HepG2 (cell line): ENCODE measurements at regions not wholly inside any gene's neighbourhood (a gene's known extent, or its start where the extent isn't known, plus 50 kb on each side); places are given as distances from the start of the nearest gene placed in this dataset.

ENCODE experiments used
- ARID4A ChIP-seq: sonication (generic); formaldehyde crosslinking; IDR thresholded peaks from 2 replicates; pipeline ENCODE4 v1.5.0; 2020; ENCODE audit warnings: mild to moderate bottlenecking, missing genetic modification reagents, borderline replicate concordance
- ATF2 ChIP-seq: sonication (generic); formaldehyde crosslinking; IDR thresholded peaks from 2 replicates; pipeline ENCODE4 v1.4.0; 2020; ENCODE audit warnings: missing genetic modification reagents
- BORCS8-MEF2B ChIP-seq: sonication (generic); formaldehyde crosslinking; IDR thresholded peaks from 2 replicates; pipeline ENCODE4 v1.8.0; 2022; ENCODE audit warnings: mild to moderate bottlenecking, missing genetic modification reagents
- CHD4 ChIP-seq: fragments of 200-600 bp; sonication (generic); IDR thresholded peaks from 2 replicates; pipeline ENCODE4 v1.7.0; 2017; ENCODE audit warnings: mild to moderate bottlenecking, low read length, borderline replicate concordance
- DPF2 ChIP-seq: sonication (generic); formaldehyde crosslinking; IDR thresholded peaks from 2 replicates; pipeline ENCODE4 v1.4.0; 2020; ENCODE audit warnings: mild to moderate bottlenecking, low read depth, missing genetic modification reagents, borderline replicate concordance
- FOXA1 ChIP-seq, 2 experiments: fragments of 450-650 bp in 1 of 2; sonication (generic) in 1 of 2; formaldehyde crosslinking in 1 of 2; IDR thresholded peaks; 2 replicates each; pipeline versions ENCODE4 v1.4.0 to v1.6.1; 2016 to 2020; ENCODE audit warnings: missing genetic modification reagents in 1 of 2
- GTF3A ChIP-seq: sonication (generic); formaldehyde crosslinking; conservative IDR thresholded peaks from 2 replicates; pipeline ENCODE4 v1.4.0; 2020; ENCODE audit warnings: mild to moderate bottlenecking, missing genetic modification reagents
- HNF4G ChIP-seq, 2 experiments: sonication (generic) in 1 of 2; formaldehyde crosslinking in 1 of 2; IDR thresholded peaks; 2 replicates each; pipeline versions ENCODE4 v1.4.0 to v1.6.1; 2011 to 2020; ENCODE audit warnings: borderline replicate concordance in 2 of 2, low read depth in 2 of 2, mild to moderate bottlenecking in 2 of 2, low read length in 1 of 2, missing genetic modification reagents in 1 of 2, moderate library complexity in 1 of 2
- NR1H2 ChIP-seq: sonication (generic); formaldehyde crosslinking; IDR thresholded peaks from 2 replicates; pipeline ENCODE4 v1.8.1; 2022; ENCODE audit warnings: low read depth, missing genetic modification reagents, borderline replicate concordance
- SKI ChIP-seq: fragments of 450-650 bp; IDR thresholded peaks from one replicate; pipeline ENCODE4 v1.6.1; 2018; ENCODE audit warnings: mild to moderate bottlenecking; ENCODE audit not compliant: partially characterized antibody
- SOX5 ChIP-seq: IDR thresholded peaks from 2 replicates; pipeline ENCODE4 v1.6.1; 2016; ENCODE audit warnings: borderline replicate concordance
- TBX2 ChIP-seq: sonication (generic); formaldehyde crosslinking; IDR thresholded peaks from 2 replicates; pipeline ENCODE4 v1.5.0; 2020; ENCODE audit warnings: missing genetic modification reagents, mild to moderate bottlenecking, borderline replicate concordance
- ZBTB42 ChIP-seq: sonication (generic); formaldehyde crosslinking; IDR thresholded peaks from 2 replicates; pipeline ENCODE4 v1.5.0; 2020; ENCODE audit warnings: mild to moderate bottlenecking, missing genetic modification reagents
- ZNF160 ChIP-seq: sonication (generic); formaldehyde crosslinking; IDR thresholded peaks from 2 replicates; pipeline ENCODE4 v1.8.0; 2022; ENCODE audit warnings: mild to moderate bottlenecking, inconsistent platforms, missing genetic modification reagents
- ZNF205 ChIP-seq: IDR thresholded peaks from 2 replicates; pipeline ENCODE4 v1.6.1; 2018; ENCODE audit warnings: missing biosample characterization, missing genetic modification reagents
- ZNF274 ChIP-seq: sonication (generic); formaldehyde crosslinking; IDR thresholded peaks from 2 replicates; pipeline ENCODE4 v1.5.1; 2020; ENCODE audit warnings: mild to moderate bottlenecking, missing genetic modification reagents
- ZNF660 ChIP-seq: sonication (generic); formaldehyde crosslinking; IDR thresholded peaks from 2 replicates; pipeline ENCODE4 v1.5.1; 2020; ENCODE audit warnings: mild to moderate bottlenecking, low read depth, missing genetic modification reagents, borderline replicate concordance
- ZNF687 ChIP-seq: sonication (generic); formaldehyde crosslinking; IDR thresholded peaks from 2 replicates; pipeline ENCODE4 v1.5.1; 2020; ENCODE audit warnings: mild to moderate bottlenecking, missing genetic modification reagents, moderate library complexity
- ZNF75D ChIP-seq: sonication (generic); formaldehyde crosslinking; IDR thresholded peaks from 2 replicates; pipeline ENCODE4 v1.8.1; 2023; ENCODE audit warnings: missing genetic modification reagents, mild to moderate bottlenecking, borderline replicate concordance
- ZNF766 ChIP-seq: sonication (generic); formaldehyde crosslinking; IDR thresholded peaks from 2 replicates; pipeline ENCODE4 v1.5.0; 2020; ENCODE audit warnings: missing genetic modification reagents, borderline replicate concordance
- ZNF883 ChIP-seq: sonication (generic); formaldehyde crosslinking; IDR thresholded peaks from 2 replicates; pipeline ENCODE4 v1.5.1; 2020; ENCODE audit warnings: mild to moderate bottlenecking, missing genetic modification reagents; ENCODE audit errors: not compliant biosample characterization

- TF ChIP-seq HNF4G (IDR thresholded peaks at IDR 0.05; ENCODE audit: borderline replicate concordance, low read depth, low read length) (no peak), HNF4G (CRISPR knock-in tag; IDR thresholded peaks at IDR 0.05; ENCODE audit: borderline replicate concordance, low read depth) (no peak), DPF2 (CRISPR knock-in tag) (no peak), ZNF883 (CRISPR knock-in tag) (peak; percentile 8), ZNF766 (CRISPR knock-in tag) (no peak), ZNF660 (CRISPR knock-in tag) (no peak), ATF2 (CRISPR knock-in tag) (no peak), GTF3A (CRISPR knock-in tag) (no peak), ZNF205 (CRISPR knock-in tag) (no peak), ZNF160 (CRISPR knock-in tag) (no peak), BORCS8-MEF2B (CRISPR knock-in tag) (0 out of 2 replicates have a peak, but pooled peaks have one; percentile 38), TBX2 (CRISPR knock-in tag) (0 out of 2 replicates have a peak, but pooled peaks have one; percentile 54), ZNF687 (CRISPR knock-in tag) (peak; percentile 91), SOX5 (0 out of 2 replicates have a peak, but pooled peaks have one; percentile 13), NR1H2 (no peak), ZNF75D (no peak), ZNF274 (CRISPR knock-in tag) (no peak), CHD4 (no peak), SKI (peak; percentile 64), ZBTB42 (CRISPR knock-in tag) (no peak), FOXA1 (IDR thresholded peaks at IDR 0.05) (no peak), FOXA1 (CRISPR knock-in tag; IDR thresholded peaks at IDR 0.05) (no peak), ARID4A (CRISPR knock-in tag) (peak; percentile 38; the same call in 1 of the 2 replicates)
These were observed 60.0 kb downstream of the C9orf50 start (continued) for GRCh38 chr9:129560881-129561306.
